ENCODE measurements at regions not wholly inside any gene's neighbourhood (a gene's known extent, or its start where the extent isn't known, plus 50 kb on each side); places are given as distances from the start of the nearest gene placed in this dataset.

DNA sequence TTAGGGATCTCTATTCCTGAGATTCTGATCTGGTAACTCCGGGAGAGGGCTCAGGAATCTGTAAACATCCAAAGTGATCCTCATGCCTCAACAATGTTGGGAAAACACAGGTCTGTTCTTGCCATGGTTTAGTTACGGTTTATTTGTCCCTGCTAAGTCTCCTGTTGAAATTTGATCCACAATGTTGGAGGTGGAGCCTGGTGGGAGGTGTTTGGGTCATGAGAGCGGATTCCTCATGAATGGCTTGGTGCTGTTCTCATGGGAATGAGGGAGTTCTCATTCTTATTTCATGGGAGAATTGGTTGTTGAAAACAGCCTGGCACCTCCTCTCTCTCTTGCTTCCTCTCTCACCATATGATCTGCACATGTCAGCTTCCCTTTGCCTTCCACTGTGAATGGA is 608.6 kb upstream of the GOT2 start:
- TF ChIP-seq POLR2AphosphoS5 (IDR thresholded peaks at IDR 0.05) (no peak), POLR2A (IDR thresholded peaks at IDR 0.05) (no peak)

Measured in prostate gland (tissue), 1 donor.